GM12878 (cell line): ENCODE measurements at regions not wholly inside any gene's neighbourhood (a gene's known extent, or its start where the extent isn't known, plus 50 kb on each side); places are given as distances from the start of the nearest gene placed in this dataset.

Source experiments
- E2F8 ChIP-seq: fragments of 450-650 bp; IDR thresholded peaks from 2 replicates; pipeline ENCODE4 v1.6.1; 2018; ENCODE audit warnings: mild to moderate bottlenecking, low read depth, moderate library complexity; ENCODE audit not compliant: partially characterized antibody
- EGR1 ChIP-seq, 2 experiments: IDR thresholded peaks; 1 replicate in 1 of 2; 2 replicates in 1 of 2; pipeline ENCODE4 v1.6.1; 2011 to 2012; ENCODE audit warnings: low read depth in 2 of 2, low read length in 2 of 2, borderline replicate concordance in 1 of 2, mild to moderate bottlenecking in 1 of 2, moderate library complexity in 1 of 2
- MTA3 ChIP-seq: IDR thresholded peaks from 2 replicates; pipeline ENCODE4 v1.6.1; 2012; ENCODE audit warnings: low read length, inconsistent platforms, borderline replicate concordance
- NFYB ChIP-seq: IDR thresholded peaks from 2 replicates; pipeline ENCODE4 v1.6.1; 2011; ENCODE audit warnings: low read depth, mild to moderate bottlenecking, low read length, improper control_type of control experiment, moderate library complexity; ENCODE audit not compliant: insufficient read depth
- SKIL ChIP-seq: fragments of 450-650 bp; IDR thresholded peaks from 2 replicates; pipeline ENCODE4 v1.6.1; 2017; ENCODE audit warnings: mild to moderate bottlenecking, low read depth, inconsistent platforms; ENCODE audit not compliant: poor library complexity, severe bottlenecking
- STAT3 ChIP-seq: IDR thresholded peaks from 2 replicates; pipeline ENCODE4 v1.6.1; 2011; ENCODE audit warnings: low read depth, low read length, improper control_type of control experiment
- WRNIP1 ChIP-seq: IDR thresholded peaks from 2 replicates; pipeline ENCODE4 v1.6.1; 2011; ENCODE audit warnings: low read depth, low read length, improper control_type of control experiment, borderline replicate concordance
- TF ChIP-seq, protein P1 (sequence below): IDR thresholded peaks from 2 replicates; pipeline ENCODE4 v1.6.1; 2012; ENCODE audit warnings: low read length, inconsistent platforms

DNA sequence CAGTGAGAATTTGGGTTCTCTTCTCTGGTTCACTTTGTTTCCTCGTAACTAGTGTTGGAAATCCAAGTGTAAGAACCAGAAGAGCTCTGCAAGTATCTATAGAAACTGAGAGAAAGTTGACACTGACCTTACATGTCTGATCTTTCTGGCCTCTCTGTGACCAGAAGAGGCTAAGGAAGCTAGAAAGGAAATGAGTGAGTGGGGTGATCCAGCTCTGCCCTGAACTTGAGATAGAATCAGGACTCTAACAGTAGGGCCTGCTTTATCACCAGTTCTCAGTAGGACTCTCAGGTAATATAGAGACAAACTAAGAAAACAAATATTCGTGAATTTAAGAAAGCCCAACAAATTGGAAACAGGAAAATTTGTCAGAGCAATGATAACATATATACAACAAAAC lies 441.2 kb upstream of the ZNF804A start (continued):
- TF ChIP-seq SKIL: no peak
- TF ChIP-seq, protein P1, sequence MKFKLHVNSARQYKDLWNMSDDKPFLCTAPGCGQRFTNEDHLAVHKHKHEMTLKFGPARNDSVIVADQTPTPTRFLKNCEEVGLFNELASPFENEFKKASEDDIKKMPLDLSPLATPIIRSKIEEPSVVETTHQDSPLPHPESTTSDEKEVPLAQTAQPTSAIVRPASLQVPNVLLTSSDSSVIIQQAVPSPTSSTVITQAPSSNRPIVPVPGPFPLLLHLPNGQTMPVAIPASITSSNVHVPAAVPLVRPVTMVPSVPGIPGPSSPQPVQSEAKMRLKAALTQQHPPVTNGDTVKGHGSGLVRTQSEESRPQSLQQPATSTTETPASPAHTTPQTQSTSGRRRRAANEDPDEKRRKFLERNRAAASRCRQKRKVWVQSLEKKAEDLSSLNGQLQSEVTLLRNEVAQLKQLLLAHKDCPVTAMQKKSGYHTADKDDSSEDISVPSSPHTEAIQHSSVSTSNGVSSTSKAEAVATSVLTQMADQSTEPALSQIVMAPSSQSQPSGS: no peak
- TF ChIP-seq MTA3: no peak
- no peak for TF ChIP-seq STAT3
- no peak for TF ChIP-seq EGR1 (IDR thresholded peaks at IDR 0.05; ENCODE audit: borderline replicate concordance in 1 of 2, low read depth in 2 of 2, low read length in 2 of 2)
- no peak for TF ChIP-seq NFYB
- TF ChIP-seq E2F8: no peak
- TF ChIP-seq WRNIP1: no peak
